HG03460 (cell line): ENCODE measurements at regions not wholly inside any gene's neighbourhood (a gene's known extent, or its start where the extent isn't known, plus 50 kb on each side); places are given as distances from the start of the nearest gene placed in this dataset.

Experiments
- ATAC-seq: cut with Tn5 transposase; IDR thresholded peaks from one replicate; pipeline ENCODE4 v1.9.1; 2021; ENCODE audit not compliant: unreplicated experiment

GRCh38 chr15:70291305-70292075 lies 193.8 kb upstream of the TLE3 start:
- ATAC-seq: no peak

GRCh38 chr15:70290708-70291107 lies 193.0 kb upstream of the TLE3 start:
- ATAC-seq: no peak

- ATAC-seq: no peak
Observed at GRCh38 chr15:70289191-70289955, 191.7 kb upstream of the TLE3 start.

GRCh38 chr15:70286113-70286806 lies 188.5 kb upstream of the TLE3 start:
- ATAC-seq: no peak

- no peak for ATAC-seq
Observed at GRCh38 chr15:70284438-70285214, 186.9 kb upstream of the TLE3 start.

GRCh38 chr15:70283511-70283910 lies 185.8 kb upstream of the TLE3 start:
- no peak for ATAC-seq

GRCh38 chr15:70281811-70282307 lies 184.1 kb upstream of the TLE3 start:
- no peak for ATAC-seq

- ATAC-seq: no peak
Observed at GRCh38 chr15:70281261-70281810, 183.6 kb upstream of the TLE3 start.

GRCh38 chr15:70280781-70281180 lies 183.1 kb upstream of the TLE3 start:
- no peak for ATAC-seq

GRCh38 chr15:70279096-70279495 lies 181.4 kb upstream of the TLE3 start:
- ATAC-seq: no peak

GRCh38 chr15:70278644-70279043 lies 180.9 kb upstream of the TLE3 start:
- no peak for ATAC-seq

GRCh38 chr15:70277556-70277955 lies 179.8 kb upstream of the TLE3 start:
- ATAC-seq: no peak

- ATAC-seq: no peak
Observed at GRCh38 chr15:70276401-70276800, 178.7 kb upstream of the TLE3 start.

- ATAC-seq: no peak
Observed at GRCh38 chr15:70275461-70276138, 177.9 kb upstream of the TLE3 start.

- no peak for ATAC-seq
Observed at GRCh38 chr15:70274908-70275307, 177.2 kb upstream of the TLE3 start.

- ATAC-seq: no peak
Observed at GRCh38 chr15:70274255-70274880, 176.7 kb upstream of the TLE3 start.

GRCh38 chr15:70273808-70274207 lies 176.1 kb upstream of the TLE3 start:
- ATAC-seq: no peak

- no peak for ATAC-seq
Observed at GRCh38 chr15:70272565-70273355, 175.0 kb upstream of the TLE3 start.
